HG02759 (cell line): ENCODE measurements at regions not wholly inside any gene's neighbourhood (a gene's known extent, or its start where the extent isn't known, plus 50 kb on each side); places are given as distances from the start of the nearest gene placed in this dataset.

Experiments used
- ATAC-seq: cut with Tn5 transposase; IDR thresholded peaks from one replicate; pipeline ENCODE4 v1.9.1; 2021; ENCODE audit warnings: mild to moderate bottlenecking, moderate library complexity; ENCODE audit not compliant: unreplicated experiment

DNA sequence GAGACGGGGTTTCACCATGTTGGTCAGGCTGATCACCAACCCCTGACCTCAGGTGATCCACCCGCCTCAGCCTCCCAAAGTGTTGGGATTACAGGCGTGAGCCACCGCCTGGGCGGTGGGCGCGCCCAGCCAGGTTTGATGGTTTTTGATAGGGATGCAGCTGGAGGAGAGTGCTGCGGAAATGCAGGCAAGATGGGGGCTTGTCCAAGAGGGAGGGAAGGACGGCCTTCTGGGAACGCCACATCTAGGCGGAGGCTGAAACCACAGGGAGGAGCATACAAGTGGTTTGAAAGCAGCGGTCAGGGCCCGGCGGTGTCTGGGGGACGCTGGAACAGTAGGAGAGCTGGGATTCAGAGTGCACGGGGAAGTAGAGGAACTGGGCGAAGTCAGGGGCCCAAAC, 134.6 kb downstream of the VRK1 start:
- no peak for ATAC-seq

- no peak for ATAC-seq
Measured at GRCh38 chr14:96934638-96935330, 137.6 kb downstream of the VRK1 start.

GRCh38 chr14:96938946-96939345, 141.8 kb downstream of the VRK1 start:
- ATAC-seq, result no peak

- no peak for ATAC-seq
Measured at GRCh38 chr14:96940009-96940408, 142.8 kb downstream of the VRK1 start.

GRCh38 chr14:96944297-96944696, 147.1 kb downstream of the VRK1 start:
- ATAC-seq, result no peak

GRCh38 chr14:96945721-96946120, 148.5 kb downstream of the VRK1 start:
- ATAC-seq, result no peak

- no peak for ATAC-seq
Measured at GRCh38 chr14:96949594-96949993, 152.4 kb downstream of the VRK1 start.

DNA sequence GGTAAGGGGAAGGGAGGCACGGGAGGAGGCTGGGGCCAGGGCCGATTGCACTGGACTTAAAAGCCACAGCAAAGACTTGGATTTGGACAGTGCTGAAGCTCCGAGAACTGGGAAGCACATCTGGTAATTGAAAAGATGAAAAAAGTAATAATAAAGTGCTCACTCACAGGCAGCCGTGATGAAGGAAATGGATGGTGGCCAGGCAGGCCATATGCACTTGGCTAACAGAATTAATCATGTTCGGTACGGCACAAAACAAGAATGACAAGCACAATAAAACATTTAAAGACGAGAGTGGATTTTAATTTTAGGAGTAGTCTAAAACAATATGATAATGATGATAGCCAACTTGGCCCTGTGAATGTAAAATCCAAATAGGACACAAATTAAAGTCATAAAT, 154.3 kb downstream of the VRK1 start:
- ATAC-seq, result no peak

GRCh38 chr14:96953087-96953874, 156.1 kb downstream of the VRK1 start:
- ATAC-seq, result no peak

GRCh38 chr14:96953875-96954185, 156.6 kb downstream of the VRK1 start:
- ATAC-seq, result no peak

- no peak for ATAC-seq
Measured at GRCh38 chr14:96956464-96957239, 159.5 kb downstream of the VRK1 start.

GRCh38 chr14:96958057-96958456, 160.9 kb downstream of the VRK1 start:
- ATAC-seq, result no peak

DNA sequence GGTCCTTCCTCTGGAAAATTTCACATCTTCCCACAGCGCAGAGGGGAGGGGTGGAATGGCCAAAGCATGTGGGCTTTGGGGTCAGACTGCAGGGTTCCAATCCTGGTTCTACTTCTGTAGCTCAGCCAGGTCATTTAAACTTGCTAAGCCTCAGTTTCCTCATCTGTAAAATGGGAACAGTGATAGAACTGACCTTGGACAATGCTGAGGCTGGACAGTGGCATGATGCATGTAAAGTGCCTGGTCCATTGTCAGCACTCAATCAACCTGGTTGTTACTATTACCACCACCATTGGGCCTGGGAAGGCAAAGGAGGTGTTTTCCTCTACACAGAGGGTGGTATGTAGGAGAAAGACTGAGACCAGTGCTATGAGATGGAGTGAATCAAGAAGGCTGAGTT, 162.8 kb downstream of the VRK1 start:
- no peak for ATAC-seq

- no peak for ATAC-seq
Measured at GRCh38 chr14:96960598-96961116, 163.5 kb downstream of the VRK1 start.

GRCh38 chr14:96961895-96962294, 164.7 kb downstream of the VRK1 start:
- ATAC-seq, result no peak

DNA sequence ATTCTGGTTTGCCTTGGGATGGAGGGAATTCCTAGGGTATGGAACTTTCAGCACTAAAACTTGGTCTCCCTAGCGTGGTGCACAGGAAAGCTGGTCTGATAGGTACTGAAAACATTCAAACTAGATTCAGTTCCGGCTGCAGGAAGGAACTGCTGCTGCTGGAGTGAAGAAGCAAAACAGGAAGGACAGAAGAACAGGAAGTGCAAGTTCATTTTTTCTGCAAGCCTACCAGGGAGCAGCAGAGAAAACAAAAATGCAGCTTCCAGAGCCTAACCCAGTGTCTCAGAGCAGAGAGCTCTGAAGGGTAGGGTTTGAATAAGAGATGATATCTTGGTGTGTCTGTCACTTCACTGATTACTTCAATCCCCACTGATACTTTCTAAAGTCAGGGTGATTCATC, 165.2 kb downstream of the VRK1 start:
- no peak for ATAC-seq

GRCh38 chr14:96964726-96965415, 167.7 kb downstream of the VRK1 start:
- ATAC-seq, result no peak

DNA sequence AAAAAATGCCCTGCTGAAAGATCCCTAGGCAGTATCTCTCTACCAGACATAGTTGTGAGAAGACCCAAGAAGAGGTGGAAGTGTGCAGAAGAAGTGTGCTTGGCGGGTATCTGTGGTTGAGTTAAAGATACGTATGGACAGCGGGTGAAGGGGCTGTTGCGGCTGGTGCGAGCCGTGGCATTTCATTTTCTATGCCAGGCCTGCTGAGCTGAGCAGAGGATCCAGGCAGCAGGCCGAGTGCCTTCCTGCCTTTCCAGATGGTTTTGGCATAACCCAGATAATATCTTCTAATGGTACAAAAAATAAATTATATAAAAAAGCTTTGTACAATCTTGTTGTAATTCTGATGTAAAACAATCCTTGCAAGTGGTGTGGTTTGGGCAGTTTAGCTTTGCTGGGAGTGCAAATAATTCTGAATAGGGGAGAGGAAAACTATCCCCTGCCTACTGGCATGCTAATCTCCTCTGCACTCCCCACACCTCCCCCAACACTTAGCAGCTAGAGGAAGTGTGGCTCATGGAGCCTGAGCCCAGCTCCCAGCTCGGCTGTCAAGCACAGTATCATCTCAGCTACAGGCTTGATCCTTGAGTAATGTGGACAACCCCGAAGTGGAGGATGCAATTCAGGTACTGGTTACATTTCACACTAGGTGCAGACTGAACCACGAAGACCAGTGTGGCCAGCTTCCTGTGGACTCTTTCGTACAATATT, 168.9 kb downstream of the VRK1 start:
- ATAC-seq, result no peak

- ATAC-seq, result no peak
Measured at GRCh38 chr14:96975116-96975515, 177.9 kb downstream of the VRK1 start.

- ATAC-seq, result no peak
Measured at GRCh38 chr14:96978525-96979272, 181.5 kb downstream of the VRK1 start.
